ENCODE measurements at regions not wholly inside any gene's neighbourhood (a gene's known extent, or its start where the extent isn't known, plus 50 kb on each side); places are given as distances from the start of the nearest gene placed in this dataset.

GRCh38 chr12:61987173-61987572, 273.0 kb upstream of the USP15 start:
- TF ChIP-seq, protein P1, sequence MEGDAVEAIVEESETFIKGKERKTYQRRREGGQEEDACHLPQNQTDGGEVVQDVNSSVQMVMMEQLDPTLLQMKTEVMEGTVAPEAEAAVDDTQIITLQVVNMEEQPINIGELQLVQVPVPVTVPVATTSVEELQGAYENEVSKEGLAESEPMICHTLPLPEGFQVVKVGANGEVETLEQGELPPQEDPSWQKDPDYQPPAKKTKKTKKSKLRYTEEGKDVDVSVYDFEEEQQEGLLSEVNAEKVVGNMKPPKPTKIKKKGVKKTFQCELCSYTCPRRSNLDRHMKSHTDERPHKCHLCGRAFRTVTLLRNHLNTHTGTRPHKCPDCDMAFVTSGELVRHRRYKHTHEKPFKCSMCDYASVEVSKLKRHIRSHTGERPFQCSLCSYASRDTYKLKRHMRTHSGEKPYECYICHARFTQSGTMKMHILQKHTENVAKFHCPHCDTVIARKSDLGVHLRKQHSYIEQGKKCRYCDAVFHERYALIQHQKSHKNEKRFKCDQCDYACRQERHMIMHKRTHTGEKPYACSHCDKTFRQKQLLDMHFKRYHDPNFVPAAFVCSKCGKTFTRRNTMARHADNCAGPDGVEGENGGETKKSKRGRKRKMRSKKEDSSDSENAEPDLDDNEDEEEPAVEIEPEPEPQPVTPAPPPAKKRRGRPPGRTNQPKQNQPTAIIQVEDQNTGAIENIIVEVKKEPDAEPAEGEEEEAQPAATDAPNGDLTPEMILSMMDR (conservative IDR thresholded peaks at IDR 0.05; ENCODE audit: low read depth, low read length) = no peak
- H3K36me3 ChIP-seq (ENCODE audit: insufficient read depth) = no peaks in the 10 kb centered on the region
- H3K4me1 ChIP-seq (ENCODE audit: low read depth, poor library complexity, severe bottlenecking) = no peaks in the 10 kb centered on the region

DNA sequence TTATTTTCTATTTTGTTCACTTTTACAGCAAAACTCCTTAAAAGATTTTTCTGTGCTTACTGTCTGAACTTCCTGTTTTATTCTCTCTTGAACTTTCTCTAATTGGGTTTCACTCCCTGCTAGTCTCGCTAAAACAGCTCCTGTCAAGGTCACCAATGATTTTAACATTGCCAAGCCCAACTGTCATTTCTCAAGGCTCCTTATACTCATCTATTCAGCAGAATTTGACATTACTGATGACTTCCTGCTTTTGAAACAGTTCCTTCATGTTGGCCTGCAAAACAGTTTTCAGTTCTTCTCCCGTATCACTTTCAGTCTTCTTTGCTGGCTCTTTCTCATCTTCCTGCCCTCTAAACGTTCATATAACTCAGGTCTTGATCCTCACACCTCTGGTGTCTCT, 268.5 kb upstream of the USP15 start:
- Histone ChIP-seq H3K79me2 (ENCODE audit: insufficient read depth, low read depth) (no peaks in the 10 kb centered on the region), H3K9ac (no peak overlapping the region), H3K36me3 (ENCODE audit: insufficient read depth) (no peaks in the 10 kb centered on the region), H3K4me3 (IDR thresholded peaks at IDR 0.05; ENCODE audit: insufficient read depth, low read depth, low read length) (no peak overlapping the region), H3K27me3 (ENCODE audit: insufficient read depth, low read depth) (no peaks in the 10 kb centered on the region), H3K4me2 (no peak overlapping the region), H3K4me1 (ENCODE audit: low read depth, poor library complexity, severe bottlenecking) (no peaks in the 10 kb centered on the region), H2AFZ (ENCODE audit: low read depth) (no peak overlapping the region), H3K27ac (no peak overlapping the region), H4K20me1 (ENCODE audit: insufficient read depth) (no peaks in the 10 kb centered on the region)
- TF ChIP-seq, protein P1 (conservative IDR thresholded peaks at IDR 0.05; ENCODE audit: low read depth, low read length) = no peak

More at GRCh38 chr12:61987173-61987572, 273.0 kb upstream of the USP15 start:
- Histone ChIP-seq H4K20me1 (ENCODE audit: insufficient read depth) (no peaks in the 10 kb centered on the region), H2AFZ (ENCODE audit: low read depth) (no peak overlapping the region), H3K79me2 (ENCODE audit: insufficient read depth, low read depth) (no peaks in the 10 kb centered on the region), H3K4me3 (IDR thresholded peaks at IDR 0.05; ENCODE audit: insufficient read depth, low read depth, low read length) (no peak overlapping the region), H3K27me3 (ENCODE audit: insufficient read depth, low read depth) (no peaks in the 10 kb centered on the region), H3K9ac (no peak overlapping the region), H3K4me2 (no peak overlapping the region), H3K27ac (no peak overlapping the region)

- Histone ChIP-seq H2AFZ (ENCODE audit: low read depth) (no peak overlapping the region), H3K79me2 (ENCODE audit: insufficient read depth, low read depth) (no peaks in the 10 kb centered on the region)
- TF ChIP-seq, protein P1 (conservative IDR thresholded peaks at IDR 0.05; ENCODE audit: low read depth, low read length) = peak; percentile 73
Measured at GRCh38 chr12:61993734-61994345, 266.4 kb upstream of the USP15 start.

DNA sequence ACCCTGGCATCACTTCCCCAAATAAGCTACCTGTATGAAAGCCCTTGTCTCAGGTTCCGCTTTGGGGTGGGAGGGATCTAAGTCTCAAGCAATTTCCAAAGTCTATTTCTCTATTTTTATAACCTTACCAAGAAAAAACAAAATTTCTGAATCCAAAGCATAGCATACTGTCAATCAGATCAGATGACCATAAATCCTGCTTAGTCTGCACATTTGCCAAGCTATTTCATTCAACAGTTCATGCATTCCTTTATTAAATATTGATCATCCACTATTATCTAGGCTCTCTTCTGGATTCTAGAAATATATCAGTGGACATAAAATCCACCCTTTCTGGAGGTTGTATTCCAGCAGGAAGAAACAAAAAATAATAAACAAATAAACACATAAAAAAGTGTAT, 263.5 kb upstream of the USP15 start:
- H3K4me1 ChIP-seq (ENCODE audit: low read depth, poor library complexity, severe bottlenecking) = no peaks in the 10 kb centered on the region
- no peak overlapping the region for H3K9ac ChIP-seq
- no peak overlapping the region for H3K4me2 ChIP-seq
- TF ChIP-seq, protein P1 (conservative IDR thresholded peaks at IDR 0.05; ENCODE audit: low read depth, low read length) = no peak
- H3K27me3 ChIP-seq (ENCODE audit: insufficient read depth, low read depth) = no peaks in the 10 kb centered on the region
- no peak overlapping the region for H2AFZ ChIP-seq (ENCODE audit: low read depth)
- no peaks in the 10 kb centered on the region for H4K20me1 ChIP-seq (ENCODE audit: insufficient read depth)
- H3K4me3 ChIP-seq (IDR thresholded peaks at IDR 0.05; ENCODE audit: insufficient read depth, low read depth, low read length) = no peak overlapping the region
- no peak overlapping the region for H3K27ac ChIP-seq
- no peaks in the 10 kb centered on the region for H3K36me3 ChIP-seq (ENCODE audit: insufficient read depth)
- H3K79me2 ChIP-seq (ENCODE audit: insufficient read depth, low read depth) = no peaks in the 10 kb centered on the region

More at GRCh38 chr12:61993734-61994345, 266.4 kb upstream of the USP15 start:
- no peak overlapping the region for H3K4me3 ChIP-seq (IDR thresholded peaks at IDR 0.05; ENCODE audit: insufficient read depth, low read depth, low read length)
- H4K20me1 ChIP-seq (ENCODE audit: insufficient read depth) = no peaks in the 10 kb centered on the region
- H3K36me3 ChIP-seq (ENCODE audit: insufficient read depth) = no peaks in the 10 kb centered on the region
- no peak overlapping the region for H3K4me2 ChIP-seq
- no peak overlapping the region for H3K27ac ChIP-seq
- H3K27me3 ChIP-seq (ENCODE audit: insufficient read depth, low read depth) = no peaks in the 10 kb centered on the region
- H3K4me1 ChIP-seq (ENCODE audit: low read depth, poor library complexity, severe bottlenecking) = no peaks in the 10 kb centered on the region
- H3K9ac ChIP-seq = no peak overlapping the region
